ENCODE measurements at regions not wholly inside any gene's neighbourhood (a gene's known extent, or its start where the extent isn't known, plus 50 kb on each side); places are given as distances from the start of the nearest gene placed in this dataset.
"Not testable (repeated sequence)": the region's sequence is repeated elsewhere in the genome, so short reads cannot be mapped to it uniquely, and the experiment has no call there.

DNA sequence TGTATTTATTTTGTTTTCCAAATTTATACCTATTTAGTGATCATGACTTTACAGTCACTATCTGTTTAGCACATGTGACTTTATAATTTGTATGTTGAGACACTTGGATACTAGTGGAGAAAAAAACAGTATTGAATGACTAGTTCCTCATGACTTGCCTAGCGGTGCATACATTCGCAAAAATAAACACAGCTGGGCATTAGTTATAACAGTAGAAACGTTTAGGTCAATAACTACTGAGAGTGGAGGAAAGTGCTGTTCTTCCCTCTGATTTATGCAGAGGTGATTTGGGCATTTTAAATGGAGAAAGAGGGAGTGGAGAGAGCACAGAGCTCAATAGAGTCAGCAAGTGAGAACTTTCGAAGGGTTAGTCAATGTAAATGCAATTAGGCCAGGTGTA, 1679.0 kb upstream of the B3GALT2 start:
- no peaks in the 10 kb centered on the region for H3K9me3 ChIP-seq
- in situ Hi-C loops (cut with MboI; ENCODE audit: low sequenced_read_pairs) = no loop called here
- DNase-seq (ENCODE audit: low spot score in 2 of 2) = no peak
- H3K4me3 ChIP-seq = no peak overlapping the region
- H3K27me3 ChIP-seq (ENCODE audit: low read depth) = no peaks in the 10 kb centered on the region
- H3K4me1 ChIP-seq = no peaks in the 10 kb centered on the region; the same call in 1 of the 2 replicates
- no peaks in the 10 kb centered on the region for H3K36me3 ChIP-seq (replicated peaks)

- H3K4me1 ChIP-seq = no peaks in the 10 kb centered on the region; the same call in 1 of the 2 replicates
- H3K9me3 ChIP-seq = no peaks in the 10 kb centered on the region
- H3K27me3 ChIP-seq (ENCODE audit: low read depth) = no peaks in the 10 kb centered on the region
- no peaks in the 10 kb centered on the region for H3K36me3 ChIP-seq (replicated peaks)
- in situ Hi-C loops (cut with MboI; ENCODE audit: low sequenced_read_pairs) = no loop called here
- no peak for DNase-seq (ENCODE audit: low spot score in 2 of 2)
- no peak overlapping the region for H3K4me3 ChIP-seq
Measured at GRCh38 chr1:194862129-194862528, 1675.7 kb upstream of the B3GALT2 start.

DNA sequence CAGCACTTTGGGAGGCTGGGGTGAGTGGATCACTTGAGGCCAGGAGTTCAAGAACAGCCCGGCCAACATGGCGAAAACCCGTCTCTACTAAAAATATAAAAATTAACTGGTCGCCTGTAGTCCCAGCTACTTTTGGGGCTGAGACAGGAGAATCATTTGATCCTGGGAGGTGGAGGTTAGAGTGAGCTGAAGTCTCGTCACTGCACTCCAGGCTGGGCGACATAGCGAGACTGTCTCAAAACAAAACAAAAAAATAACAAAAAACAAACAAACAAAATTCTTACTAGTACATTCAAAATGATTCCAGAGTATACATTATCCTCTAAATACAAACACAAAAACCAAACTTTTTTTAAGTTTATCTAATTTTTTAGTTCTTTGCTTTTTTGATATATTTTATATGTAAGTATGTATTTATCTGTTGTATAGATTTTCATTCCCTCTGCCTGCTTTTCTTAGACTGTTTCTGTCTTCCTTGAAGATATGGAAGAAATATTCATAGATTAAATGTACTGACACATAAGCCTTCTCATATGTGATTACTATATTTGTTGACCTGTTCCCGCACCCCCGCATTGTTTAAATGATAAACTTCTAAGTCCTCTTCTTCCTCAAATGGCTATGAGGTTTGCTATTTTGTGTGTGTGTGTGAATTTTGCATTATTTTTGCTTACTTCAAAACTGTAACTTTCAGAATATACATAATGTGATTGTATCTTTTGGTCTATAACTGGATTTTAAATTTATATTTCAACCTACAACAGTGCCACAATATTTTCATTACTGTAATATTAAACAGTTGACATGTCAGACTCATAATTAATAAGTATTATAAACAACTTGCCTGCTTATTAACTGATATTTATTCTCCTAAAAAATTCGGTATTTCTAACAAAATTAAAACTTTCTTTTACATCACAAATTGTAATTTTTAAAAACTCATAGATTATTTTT, 1674.1 kb upstream of the B3GALT2 start:
- no peaks in the 10 kb centered on the region; the same call in 1 of the 2 replicates for H3K4me1 ChIP-seq
- H3K36me3 ChIP-seq (replicated peaks) = no peaks in the 10 kb centered on the region
- no peaks in the 10 kb centered on the region for H3K9me3 ChIP-seq
- no peak overlapping the region for H3K4me3 ChIP-seq
- in situ Hi-C loops (cut with MboI; ENCODE audit: low sequenced_read_pairs) = no loop called here
- no peak for DNase-seq (ENCODE audit: low spot score in 2 of 2)
- H3K27me3 ChIP-seq (ENCODE audit: low read depth) = no peaks in the 10 kb centered on the region

DNA sequence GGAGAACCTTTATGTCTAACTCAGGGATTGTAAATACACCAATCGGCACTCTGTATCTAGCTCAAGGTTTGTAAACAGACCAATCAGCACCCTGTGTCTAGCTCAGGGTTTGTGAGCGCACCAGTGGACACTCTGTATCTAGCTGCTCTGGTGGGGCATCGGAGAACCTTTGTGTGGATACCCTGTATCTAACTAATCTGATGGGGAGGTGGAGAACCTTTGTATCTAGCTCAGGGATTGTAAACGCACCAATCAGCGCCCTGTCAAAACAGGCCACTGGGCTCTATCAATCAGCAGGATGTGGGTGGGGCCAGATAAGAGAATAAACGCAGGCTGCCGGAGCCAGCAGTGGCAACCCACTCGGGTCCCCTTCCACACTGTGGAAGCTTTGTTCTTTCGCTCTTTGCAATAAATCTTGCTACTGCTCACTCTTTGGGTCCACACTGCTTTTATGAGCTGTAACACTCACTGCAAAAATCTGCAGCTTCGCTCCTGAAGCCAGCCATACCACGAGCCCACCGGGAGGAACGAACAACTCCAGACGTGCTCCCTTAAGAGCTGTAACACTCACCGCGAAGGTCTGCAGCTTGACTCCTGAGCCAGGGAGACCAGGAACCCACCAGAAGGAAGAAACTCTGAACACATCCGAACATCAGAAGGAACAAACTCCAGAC, 1673.2 kb upstream of the B3GALT2 start:
- H3K4me1 ChIP-seq; H3K9me3 ChIP-seq; DNase-seq (ENCODE audit: low spot score in 2 of 2); H3K36me3 ChIP-seq (replicated peaks); H3K4me3 ChIP-seq; H3K27me3 ChIP-seq (ENCODE audit: low read depth); in situ Hi-C loops (cut with MboI; ENCODE audit: low sequenced_read_pairs): not testable (repeated sequence)

DNA sequence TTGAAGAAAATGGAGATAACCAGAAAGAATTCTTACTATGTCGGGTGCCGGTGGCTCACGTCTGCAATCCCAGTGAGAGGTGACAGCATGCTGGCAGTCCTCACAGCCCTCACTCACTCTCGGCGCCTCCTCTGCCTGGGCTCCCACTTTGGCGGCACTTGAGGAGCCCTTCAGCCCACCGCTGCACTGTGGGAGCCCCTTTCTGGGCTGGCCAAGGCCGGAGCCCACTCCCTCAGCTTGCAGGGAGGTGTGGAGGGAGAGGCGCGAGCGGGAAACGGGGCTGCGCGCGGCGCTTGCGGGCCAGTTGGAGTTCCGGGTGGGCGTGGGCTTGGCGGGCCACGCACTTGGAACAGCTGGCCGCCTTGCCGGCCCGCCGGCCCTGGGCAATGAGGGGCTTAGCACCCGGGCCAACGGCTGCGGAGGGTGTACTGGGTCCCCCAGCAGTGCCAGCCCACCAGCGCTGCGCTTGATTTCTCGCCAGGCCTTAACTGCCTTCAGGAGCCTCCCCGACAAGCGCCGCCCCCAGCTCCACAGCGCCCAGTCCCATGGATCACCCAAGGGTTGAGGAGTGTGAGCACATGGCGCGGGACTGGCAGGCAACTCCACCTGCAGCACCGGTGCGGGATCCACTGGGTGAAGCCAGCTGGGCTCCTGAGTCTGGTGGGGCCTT, 1672.5 kb upstream of the B3GALT2 start:
- H3K4me3 ChIP-seq; in situ Hi-C loops (cut with MboI; ENCODE audit: low sequenced_read_pairs); H3K4me1 ChIP-seq; DNase-seq (ENCODE audit: low spot score in 2 of 2); H3K9me3 ChIP-seq; H3K27me3 ChIP-seq (ENCODE audit: low read depth); H3K36me3 ChIP-seq (replicated peaks): not testable (repeated sequence)

DNA sequence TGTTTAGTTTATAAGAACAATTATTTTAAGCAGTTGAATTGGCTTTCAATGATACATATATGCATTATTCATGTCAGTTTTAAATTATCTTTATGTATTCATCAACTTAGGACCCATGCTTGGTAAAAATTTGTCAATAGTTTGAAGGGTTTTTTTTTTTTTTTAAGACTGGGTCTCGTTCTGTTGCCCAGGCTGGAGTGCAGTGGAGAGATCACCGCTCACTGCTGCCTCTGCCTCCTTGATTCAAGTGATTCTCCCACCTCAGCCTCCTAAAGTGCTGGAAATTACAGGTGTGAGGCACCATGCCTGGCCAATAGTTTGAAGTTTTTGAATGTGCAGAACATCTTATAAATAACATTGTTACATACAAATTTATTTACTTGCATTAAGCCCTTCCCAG, 1671.0 kb upstream of the B3GALT2 start:
- Histone ChIP-seq H3K4me1 (no peaks in the 10 kb centered on the region; the same call in 1 of the 2 replicates), H3K36me3 (replicated peaks) (no peaks in the 10 kb centered on the region), H3K9me3 (no peaks in the 10 kb centered on the region), H3K27me3 (ENCODE audit: low read depth) (no peaks in the 10 kb centered on the region), H3K4me3 (no peak overlapping the region)
- in situ Hi-C loops (cut with MboI; ENCODE audit: low sequenced_read_pairs) = no loop called here
- no peak for DNase-seq (ENCODE audit: low spot score in 2 of 2)

- Histone ChIP-seq H3K4me1 (no peaks in the 10 kb centered on the region), H3K4me3 (no peak overlapping the region), H3K36me3 (replicated peaks) (no peaks in the 10 kb centered on the region), H3K27me3 (ENCODE audit: low read depth) (no peaks in the 10 kb centered on the region), H3K9me3 (no peaks in the 10 kb centered on the region)
- in situ Hi-C loops (cut with MboI; ENCODE audit: low sequenced_read_pairs) = no loop called here
- no peak for DNase-seq (ENCODE audit: low spot score in 2 of 2)
Measured at GRCh38 chr1:194848846-194849245, 1662.4 kb upstream of the B3GALT2 start.

DNA sequence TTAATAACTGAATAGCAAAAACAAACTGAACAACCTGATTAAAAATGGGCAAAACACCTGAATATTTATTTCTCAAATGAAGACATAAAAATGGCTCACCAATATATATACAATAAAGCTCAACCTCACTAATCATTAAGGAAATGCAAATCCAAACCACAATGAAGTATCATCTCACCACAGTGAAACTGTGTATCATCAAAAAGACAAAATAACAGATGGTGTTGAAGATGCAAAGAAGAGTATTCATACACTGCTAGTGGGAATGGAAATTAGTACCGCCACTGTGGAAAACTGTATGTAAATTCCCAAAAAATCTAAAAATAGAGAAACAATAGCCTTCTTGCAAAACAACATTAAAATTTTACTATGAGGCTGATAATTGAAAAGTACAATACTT, 1660.1 kb upstream of the B3GALT2 start:
- H3K27me3 ChIP-seq (ENCODE audit: low read depth) = no peaks in the 10 kb centered on the region
- in situ Hi-C loops (cut with MboI; ENCODE audit: low sequenced_read_pairs) = no loop called here
- H3K36me3 ChIP-seq (replicated peaks) = no peaks in the 10 kb centered on the region
- no peaks in the 10 kb centered on the region for H3K4me1 ChIP-seq
- no peak for DNase-seq (ENCODE audit: low spot score in 2 of 2)
- no peak overlapping the region for H3K4me3 ChIP-seq
- H3K9me3 ChIP-seq = no peaks in the 10 kb centered on the region

DNA sequence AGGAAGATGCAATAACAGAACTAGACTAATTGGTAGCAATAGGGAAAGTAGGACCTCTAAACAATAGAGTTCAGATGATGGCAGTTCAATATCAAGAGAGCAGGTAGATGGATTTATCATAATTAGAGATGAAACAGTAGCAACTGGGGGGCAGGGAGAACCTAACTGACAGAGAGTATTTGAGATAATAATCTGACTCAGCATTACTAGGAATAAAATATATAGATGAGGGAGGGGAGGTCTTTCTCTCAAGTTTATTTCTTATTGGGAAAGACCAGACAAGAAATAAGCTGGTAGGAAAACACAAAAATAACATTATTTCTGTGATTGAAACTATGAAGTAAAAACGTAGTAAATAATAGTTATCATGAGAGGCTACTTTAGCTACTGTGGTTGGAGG, 1656.7 kb upstream of the B3GALT2 start:
- Histone ChIP-seq H3K36me3 (replicated peaks) (no peaks in the 10 kb centered on the region), H3K27me3 (ENCODE audit: low read depth) (no peaks in the 10 kb centered on the region), H3K4me1 (no peaks in the 10 kb centered on the region), H3K4me3 (no peak overlapping the region), H3K9me3 (no peaks in the 10 kb centered on the region)
- DNase-seq (ENCODE audit: low spot score in 2 of 2) = no peak
- in situ Hi-C loops (cut with MboI; ENCODE audit: low sequenced_read_pairs) = no loop called here

DNA sequence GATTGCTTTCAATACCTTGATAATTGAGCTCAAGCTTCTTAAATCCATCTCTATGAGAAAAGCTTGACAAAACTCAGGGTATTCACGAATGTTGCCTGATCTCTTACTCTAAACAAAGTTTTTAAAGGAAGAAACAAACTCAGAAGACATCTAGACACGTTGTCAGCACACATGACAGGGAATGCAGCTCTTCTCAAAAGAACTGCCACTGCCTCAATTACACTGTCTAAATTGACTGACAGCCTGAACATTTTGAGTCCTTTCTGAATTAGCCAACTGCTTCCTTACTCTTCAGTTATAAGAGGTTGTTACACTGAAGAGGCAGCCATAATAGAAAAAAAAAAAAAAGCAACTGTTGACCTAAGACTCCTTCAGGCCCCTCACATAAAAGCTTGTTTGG, 1646.7 kb upstream of the B3GALT2 start:
- Histone ChIP-seq H3K4me1 (no peaks in the 10 kb centered on the region), H3K9me3 (no peaks in the 10 kb centered on the region), H3K36me3 (replicated peaks) (no peaks in the 10 kb centered on the region), H3K27me3 (ENCODE audit: low read depth) (no peaks in the 10 kb centered on the region), H3K4me3 (no peak overlapping the region)
- in situ Hi-C loops (cut with MboI; ENCODE audit: low sequenced_read_pairs) = no loop called here
- no peak for DNase-seq (ENCODE audit: low spot score in 2 of 2)

- DNase-seq (ENCODE audit: low spot score in 2 of 2); H3K36me3 ChIP-seq (replicated peaks); H3K4me1 ChIP-seq; H3K27me3 ChIP-seq (ENCODE audit: low read depth); in situ Hi-C loops (cut with MboI; ENCODE audit: low sequenced_read_pairs); H3K9me3 ChIP-seq; H3K4me3 ChIP-seq: not testable (repeated sequence)
Measured at GRCh38 chr1:194831595-194831994, 1645.2 kb upstream of the B3GALT2 start.

DNA sequence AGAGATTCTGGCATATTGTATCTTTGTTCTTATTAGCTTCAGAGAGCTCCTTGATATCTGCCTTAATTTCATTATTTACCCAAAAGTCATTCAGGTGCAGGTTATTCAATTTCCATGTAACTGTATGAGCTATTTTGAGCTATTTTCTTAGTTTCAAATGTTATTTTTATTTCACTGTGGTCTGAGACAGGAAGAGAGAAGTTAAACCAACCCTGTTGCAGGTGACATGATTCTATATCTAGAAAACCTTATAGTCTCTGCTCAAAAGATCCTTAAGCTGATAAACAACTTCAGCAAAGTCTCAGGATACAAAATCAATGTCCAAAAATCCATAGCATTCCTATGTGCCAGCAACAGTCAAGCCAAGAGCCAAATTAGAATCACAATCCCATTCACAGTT, 1644.0 kb upstream of the B3GALT2 start:
- Histone ChIP-seq H3K27me3 (ENCODE audit: low read depth) (no peaks in the 10 kb centered on the region), H3K4me1 (no peaks in the 10 kb centered on the region), H3K36me3 (replicated peaks) (no peaks in the 10 kb centered on the region), H3K9me3 (no peaks in the 10 kb centered on the region), H3K4me3 (no peak overlapping the region)
- in situ Hi-C loops (cut with MboI; ENCODE audit: low sequenced_read_pairs) = no loop called here
- no peak for DNase-seq (ENCODE audit: low spot score in 2 of 2)

- no peak overlapping the region for H3K4me3 ChIP-seq
- no peaks in the 10 kb centered on the region for H3K4me1 ChIP-seq
- DNase-seq (ENCODE audit: low spot score in 2 of 2) = no peak
Measured at GRCh38 chr1:194829492-194829891, 1643.1 kb upstream of the B3GALT2 start.

GRCh38 chr1:194825382-194825781, 1639.0 kb upstream of the B3GALT2 start:
- no peaks in the 10 kb centered on the region for H3K36me3 ChIP-seq (replicated peaks)
- H3K4me1 ChIP-seq = no peaks in the 10 kb centered on the region
- H3K9me3 ChIP-seq = no peaks in the 10 kb centered on the region
- in situ Hi-C loops (cut with MboI; ENCODE audit: low sequenced_read_pairs) = no loop called here
- no peak overlapping the region for H3K4me3 ChIP-seq
- H3K27me3 ChIP-seq (ENCODE audit: low read depth) = no peaks in the 10 kb centered on the region
- no peak for DNase-seq (ENCODE audit: low spot score in 2 of 2)

More at GRCh38 chr1:194829492-194829891, 1643.1 kb upstream of the B3GALT2 start:
- Histone ChIP-seq H3K36me3 (replicated peaks) (no peaks in the 10 kb centered on the region), H3K27me3 (ENCODE audit: low read depth) (no peaks in the 10 kb centered on the region), H3K9me3 (no peaks in the 10 kb centered on the region)
- in situ Hi-C loops (cut with MboI; ENCODE audit: low sequenced_read_pairs) = no loop called here
